ENCODE measurements at regions not wholly inside any gene's neighbourhood (a gene's known extent, or its start where the extent isn't known, plus 50 kb on each side); places are given as distances from the start of the nearest gene placed in this dataset.
"Not testable (repeated sequence)": the region's sequence is repeated elsewhere in the genome, so short reads cannot be mapped to it uniquely, and the experiment has no call there.

DNA sequence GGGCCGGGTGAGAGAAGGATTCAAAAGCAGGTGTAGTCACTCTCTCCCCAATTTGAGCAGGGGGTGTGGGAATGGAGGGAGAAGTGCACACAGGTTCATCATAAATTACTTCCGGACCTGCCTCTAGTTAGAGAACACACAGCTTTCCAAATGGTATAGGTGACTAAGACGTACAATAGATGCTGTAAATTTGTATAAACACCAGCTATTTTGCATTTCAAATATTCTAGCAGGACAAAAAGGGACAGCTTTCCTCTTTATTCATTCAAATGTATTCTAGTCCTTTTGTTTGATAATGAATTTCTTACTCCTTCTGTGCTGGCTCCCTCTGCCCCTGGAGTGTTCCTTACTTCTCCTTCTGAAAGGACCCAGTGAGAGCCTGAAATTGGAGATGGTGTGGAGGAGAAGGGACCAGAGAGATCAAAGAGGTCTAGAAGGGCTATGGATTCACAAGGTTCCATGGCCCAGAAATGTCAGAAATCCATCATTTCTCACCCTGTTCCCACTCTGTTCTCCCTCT is 53.2 kb upstream of the SH3BP4 start:
- Histone ChIP-seq H3K27ac (ENCODE audit: low read depth, low read length, poor library complexity, severe bottlenecking) (no peak overlapping the region), H3K4me3 (ENCODE audit: low read depth, low read length, poor library complexity, severe bottlenecking) (no peak overlapping the region), H3K4me1 (ENCODE audit: insufficient read depth, low read length, severe bottlenecking) (no peaks in the 10 kb centered on the region), H3K9me3 (ENCODE audit: low read length) (no peaks in the 10 kb centered on the region), H2AFZ (ENCODE audit: low read length) (no peak overlapping the region), H3K27me3 (ENCODE audit: insufficient read depth, low read length) (no peaks in the 10 kb centered on the region), H3K9ac (ENCODE audit: low read length) (no peak overlapping the region), H3F3A (ENCODE audit: insufficient read depth, low read length) (no peaks in the 10 kb centered on the region), H3K36me3 (ENCODE audit: insufficient read depth, low read length) (no peaks in the 10 kb centered on the region), H4K20me1 (ENCODE audit: insufficient read depth, low read length) (no peaks in the 10 kb centered on the region), H3K9me2 (ENCODE audit: low read depth, low read length) (no peaks in the 10 kb centered on the region), H3K79me2 (ENCODE audit: insufficient read depth, low read length) (no peaks in the 10 kb centered on the region), H3K4me2 (ENCODE audit: low read length) (no peak overlapping the region)
- TF ChIP-seq, protein P1, sequence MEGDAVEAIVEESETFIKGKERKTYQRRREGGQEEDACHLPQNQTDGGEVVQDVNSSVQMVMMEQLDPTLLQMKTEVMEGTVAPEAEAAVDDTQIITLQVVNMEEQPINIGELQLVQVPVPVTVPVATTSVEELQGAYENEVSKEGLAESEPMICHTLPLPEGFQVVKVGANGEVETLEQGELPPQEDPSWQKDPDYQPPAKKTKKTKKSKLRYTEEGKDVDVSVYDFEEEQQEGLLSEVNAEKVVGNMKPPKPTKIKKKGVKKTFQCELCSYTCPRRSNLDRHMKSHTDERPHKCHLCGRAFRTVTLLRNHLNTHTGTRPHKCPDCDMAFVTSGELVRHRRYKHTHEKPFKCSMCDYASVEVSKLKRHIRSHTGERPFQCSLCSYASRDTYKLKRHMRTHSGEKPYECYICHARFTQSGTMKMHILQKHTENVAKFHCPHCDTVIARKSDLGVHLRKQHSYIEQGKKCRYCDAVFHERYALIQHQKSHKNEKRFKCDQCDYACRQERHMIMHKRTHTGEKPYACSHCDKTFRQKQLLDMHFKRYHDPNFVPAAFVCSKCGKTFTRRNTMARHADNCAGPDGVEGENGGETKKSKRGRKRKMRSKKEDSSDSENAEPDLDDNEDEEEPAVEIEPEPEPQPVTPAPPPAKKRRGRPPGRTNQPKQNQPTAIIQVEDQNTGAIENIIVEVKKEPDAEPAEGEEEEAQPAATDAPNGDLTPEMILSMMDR (IDR thresholded peaks at IDR 0.05; ENCODE audit: low read length): no peak
- no peak for TF ChIP-seq EZH2 (IDR thresholded peaks at IDR 0.05; ENCODE audit: borderline replicate concordance, low read length)

DNA sequence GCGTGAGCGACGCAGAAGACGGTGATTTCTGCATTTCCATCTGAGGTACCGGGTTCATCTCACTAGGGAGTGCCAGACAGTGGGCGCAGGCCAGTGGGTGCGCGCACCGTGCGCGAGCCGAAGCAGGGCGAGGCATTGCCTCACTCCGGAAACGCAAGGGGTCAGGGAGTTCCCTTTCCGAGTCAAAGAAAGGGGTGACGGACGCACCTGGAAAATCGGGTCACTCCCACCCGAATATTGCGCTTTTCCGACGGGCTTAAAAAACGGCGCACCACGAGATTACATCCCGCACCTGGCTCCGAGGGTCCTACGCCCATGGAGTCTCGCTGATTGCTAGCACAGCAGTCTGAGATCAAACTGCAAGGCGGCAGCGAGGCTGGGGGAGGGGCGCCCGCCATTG is 63.4 kb upstream of the SH3BP4 start:
- H3K4me2 ChIP-seq (ENCODE audit: low read length); H3K27ac ChIP-seq (ENCODE audit: low read depth, low read length, poor library complexity, severe bottlenecking); H3F3A ChIP-seq (ENCODE audit: insufficient read depth, low read length); H2AFZ ChIP-seq (ENCODE audit: low read length); H3K4me1 ChIP-seq (ENCODE audit: insufficient read depth, low read length, severe bottlenecking); H3K9me2 ChIP-seq (ENCODE audit: low read depth, low read length); H3K9me3 ChIP-seq (ENCODE audit: low read length); H3K4me3 ChIP-seq (ENCODE audit: low read depth, low read length, poor library complexity, severe bottlenecking); H3K27me3 ChIP-seq (ENCODE audit: insufficient read depth, low read length); H3K9ac ChIP-seq (ENCODE audit: low read length); H4K20me1 ChIP-seq (ENCODE audit: insufficient read depth, low read length); H3K36me3 ChIP-seq (ENCODE audit: insufficient read depth, low read length); H3K79me2 ChIP-seq (ENCODE audit: insufficient read depth, low read length): not testable (repeated sequence)

DNA sequence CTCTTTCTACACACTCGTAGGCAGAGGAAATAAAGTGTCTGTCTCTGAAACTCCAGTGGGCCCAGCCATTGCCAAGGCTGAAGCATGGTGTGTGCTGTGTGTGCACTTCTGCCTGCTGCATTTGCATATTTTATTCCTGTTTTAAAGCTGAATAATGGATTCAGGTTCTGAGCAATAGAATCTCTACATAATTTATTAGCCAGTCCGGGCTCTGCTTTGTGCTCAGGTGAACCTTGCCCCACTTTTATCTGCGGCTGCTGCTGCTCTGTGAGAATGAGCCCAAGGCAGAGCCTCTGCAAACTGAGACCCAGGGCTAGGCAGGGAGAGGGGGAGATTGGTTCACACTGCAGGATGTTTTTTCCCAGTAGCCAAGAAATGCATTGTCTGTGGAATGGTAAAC is 64.6 kb upstream of the SH3BP4 start:
- H3K4me2 ChIP-seq (ENCODE audit: low read length): no peak overlapping the region
- no peaks in the 10 kb centered on the region for H4K20me1 ChIP-seq (ENCODE audit: insufficient read depth, low read length)
- no peaks in the 10 kb centered on the region for H3K27me3 ChIP-seq (ENCODE audit: insufficient read depth, low read length)
- H3F3A ChIP-seq (ENCODE audit: insufficient read depth, low read length): no peaks in the 10 kb centered on the region
- H3K9me2 ChIP-seq (ENCODE audit: low read depth, low read length): no peaks in the 10 kb centered on the region
- H3K9me3 ChIP-seq (ENCODE audit: low read length): no peaks in the 10 kb centered on the region
- no peak overlapping the region for H2AFZ ChIP-seq (ENCODE audit: low read length)
- no peaks in the 10 kb centered on the region for H3K36me3 ChIP-seq (ENCODE audit: insufficient read depth, low read length)
- no peak overlapping the region for H3K27ac ChIP-seq (ENCODE audit: low read depth, low read length, poor library complexity, severe bottlenecking)
- H3K4me3 ChIP-seq (ENCODE audit: low read depth, low read length, poor library complexity, severe bottlenecking): no peak overlapping the region
- H3K9ac ChIP-seq (ENCODE audit: low read length): no peak overlapping the region
- H3K79me2 ChIP-seq (ENCODE audit: insufficient read depth, low read length): no peaks in the 10 kb centered on the region
- no peak for TF ChIP-seq EZH2 (IDR thresholded peaks at IDR 0.05; ENCODE audit: borderline replicate concordance, low read length)
- TF ChIP-seq, protein P1 (IDR thresholded peaks at IDR 0.05; ENCODE audit: low read length): no peak
- no peaks in the 10 kb centered on the region for H3K4me1 ChIP-seq (ENCODE audit: insufficient read depth, low read length, severe bottlenecking)

DNA sequence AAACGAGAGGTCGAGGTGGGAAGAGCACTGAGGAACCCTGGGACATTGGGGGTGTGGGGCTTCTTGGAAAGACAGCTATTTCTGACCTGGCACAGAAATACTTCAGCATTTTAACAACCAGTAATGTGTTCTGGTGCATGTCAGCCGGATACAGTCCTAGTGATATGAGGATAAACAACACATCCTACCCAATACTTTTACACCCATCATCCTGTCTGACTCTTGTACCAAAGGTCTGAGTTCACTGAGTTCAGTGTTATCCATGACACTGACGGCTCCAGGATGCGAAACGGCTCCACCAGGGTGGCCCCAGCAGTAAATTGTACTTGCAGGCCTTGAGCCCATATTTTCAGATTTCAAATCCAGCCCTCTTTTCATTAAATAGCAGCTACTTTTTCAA is 65.9 kb upstream of the SH3BP4 start:
- TF ChIP-seq, protein P1 (IDR thresholded peaks at IDR 0.05; ENCODE audit: low read length): no peak
- TF ChIP-seq EZH2 (IDR thresholded peaks at IDR 0.05; ENCODE audit: borderline replicate concordance, low read length): no peak
- H3K36me3 ChIP-seq (ENCODE audit: insufficient read depth, low read length): no peaks in the 10 kb centered on the region
- H3K4me1 ChIP-seq (ENCODE audit: insufficient read depth, low read length, severe bottlenecking): no peaks in the 10 kb centered on the region
- no peak overlapping the region for H3K4me3 ChIP-seq (ENCODE audit: low read depth, low read length, poor library complexity, severe bottlenecking)
- H3K4me2 ChIP-seq (ENCODE audit: low read length): no peak overlapping the region
- no peaks in the 10 kb centered on the region for H3K27me3 ChIP-seq (ENCODE audit: insufficient read depth, low read length)
- H3K9ac ChIP-seq (ENCODE audit: low read length): no peak overlapping the region
- H4K20me1 ChIP-seq (ENCODE audit: insufficient read depth, low read length): no peaks in the 10 kb centered on the region
- H3K9me2 ChIP-seq (ENCODE audit: low read depth, low read length): no peaks in the 10 kb centered on the region
- no peaks in the 10 kb centered on the region for H3K79me2 ChIP-seq (ENCODE audit: insufficient read depth, low read length)
- no peaks in the 10 kb centered on the region for H3F3A ChIP-seq (ENCODE audit: insufficient read depth, low read length)
- no peaks in the 10 kb centered on the region for H3K9me3 ChIP-seq (ENCODE audit: low read length)
- no peak overlapping the region for H3K27ac ChIP-seq (ENCODE audit: low read depth, low read length, poor library complexity, severe bottlenecking)
- no peak overlapping the region for H2AFZ ChIP-seq (ENCODE audit: low read length)

Data from OCI-LY1 (cell line).